Endothelial cell of umbilical vein (primary cell): ENCODE measurements at regions not wholly inside any gene's neighbourhood (a gene's known extent, or its start where the extent isn't known, plus 50 kb on each side); places are given as distances from the start of the nearest gene placed in this dataset.
A peak's percentile ranks its signal among the peaks of the same experiment; 100 is the strongest.

Experiments
- BruUV-seq: library from RNA; stranded (reverse); fragments of 400-500 nt; replicated peaks from 2 replicates; lab custom pipeline; 2021; lab: Mats Ljungman, UMichigan
- CTCF ChIA-PET: fragments of 300-600, 350-600 bp; sonication (Branson Sonifier 250); formaldehyde crosslinking; loops from one replicate; lab custom pipeline; 2021; ENCODE audit warnings: antibody characterized with exemption, inconsistent platforms; lab: Charles Lee
- POLR2A ChIA-PET: fragments of 300-600, 350-600 bp; sonication (Branson Sonifier 250); formaldehyde crosslinking; loops from one replicate; lab custom pipeline; 2021; ENCODE audit warnings: antibody characterized with exemption, inconsistent platforms; lab: Charles Lee
- DNase-seq: peaks from one replicate; pipeline ENCODE4 v3.0.0-alpha.2; 2011; ENCODE audit warnings: low read depth, low spot score
- FAIRE-seq: peaks from 2 replicates; lab custom pipeline; 2011; peaks lifted over from hg19 to GRCh38; lab: Jason Lieb, UNC
- H2AFZ ChIP-seq: 2 replicates; pipeline ENCODE4 v1.6.0; 2012; ENCODE audit warnings: low read depth, low read length, control low read depth, inconsistent platforms
- H3K27ac ChIP-seq: 2 replicates; pipeline ENCODE4 v1.5.1; 2011; ENCODE audit warnings: low read depth, mild to moderate bottlenecking, control low read depth, low read length, moderate library complexity; ENCODE audit not compliant: insufficient read depth
- H3K27me3 ChIP-seq, 2 experiments: 2 replicates each; pipeline versions ENCODE4 v1.6.0 to v1.6.1; 2011; ENCODE audit warnings: low read length in 2 of 2, mixed read lengths in 1 of 2; ENCODE audit not compliant: control insufficient read depth in 2 of 2, insufficient read depth in 2 of 2
- H3K36me3 ChIP-seq, 2 experiments: 2 replicates in 1 of 2; 3 replicates in 1 of 2; pipeline ENCODE4 v1.5.1; 2011; ENCODE audit warnings: low read length in 2 of 2, mild to moderate bottlenecking in 1 of 2, moderate library complexity in 1 of 2; ENCODE audit not compliant: control insufficient read depth in 2 of 2, insufficient read depth in 2 of 2; ENCODE audit errors: extremely low read depth in 1 of 2
- H3K4me1 ChIP-seq: 3 replicates; pipeline ENCODE4 v1.5.1; 2011; ENCODE audit warnings: mild to moderate bottlenecking, low read length; ENCODE audit not compliant: control insufficient read depth, insufficient read depth; ENCODE audit errors: extremely low read depth
- H3K4me2 ChIP-seq: 2 replicates; pipeline ENCODE4 v1.6.1; 2011; ENCODE audit warnings: low read length, control low read depth, mixed read lengths; ENCODE audit not compliant: insufficient read depth
- H3K4me3 ChIP-seq, 3 experiments: fragments of 200-600 bp in 1 of 3; sonication (generic), shearing (Covaris generic) in 1 of 3; replicated peaks in 1 of 3; 2 replicates each; pipeline ENCODE4 v1.5.1; 2011 to 2016; ENCODE audit warnings: control low read depth in 3 of 3, low read length in 3 of 3, mild to moderate bottlenecking in 2 of 3, inconsistent platforms in 1 of 3, low read depth in 1 of 3, moderate library complexity in 1 of 3; ENCODE audit not compliant: insufficient read depth in 1 of 3
- H3K79me2 ChIP-seq: 2 replicates; pipeline ENCODE4 v1.6.0; 2012; ENCODE audit warnings: low read length, inconsistent platforms; ENCODE audit not compliant: control insufficient read depth, insufficient read depth
- H3K9ac ChIP-seq: replicated peaks from 2 replicates; pipeline ENCODE3; 2011; ENCODE audit warnings: low read length, control low read depth; ENCODE audit not compliant: insufficient read depth; ENCODE audit errors: extremely low read depth
- H3K9me1 ChIP-seq: replicated peaks from 3 replicates; pipeline ENCODE4 v1.6.0; 2011; ENCODE audit warnings: mild to moderate bottlenecking, low read length; ENCODE audit not compliant: control insufficient read depth, insufficient read depth; ENCODE audit errors: extremely low read depth
- H3K9me3 ChIP-seq: replicated peaks from 2 replicates; pipeline ENCODE4 v1.5.1; 2012; ENCODE audit warnings: low read length, inconsistent platforms; ENCODE audit not compliant: control insufficient read depth, insufficient read depth
- H4K20me1 ChIP-seq: replicated peaks from 2 replicates; pipeline ENCODE3; 2011; ENCODE audit warnings: mild to moderate bottlenecking, low read length; ENCODE audit not compliant: control insufficient read depth, insufficient read depth; ENCODE audit errors: extremely low read depth
- FOS ChIP-seq: IDR thresholded peaks from 2 replicates; pipeline ENCODE4 v1.6.1; 2011; ENCODE audit warnings: mild to moderate bottlenecking, low read length, moderate library complexity, borderline replicate concordance; ENCODE audit not compliant: insufficient read depth
- GATA2 ChIP-seq: IDR thresholded peaks from 2 replicates; pipeline ENCODE4 v1.7.0; 2011; ENCODE audit warnings: low read depth, mild to moderate bottlenecking, moderate library complexity, mixed read lengths, low read length; ENCODE audit not compliant: insufficient read length, insufficient read depth
- JUN ChIP-seq: IDR thresholded peaks from 2 replicates; pipeline ENCODE4 v1.6.1; 2011; ENCODE audit warnings: borderline replicate concordance, low read depth; ENCODE audit not compliant: insufficient read length, insufficient read depth
- dilution Hi-C: fragments of 300-500 bp; cut with MboI; formaldehyde crosslinking; loops from one replicate; pipeline ENCODE4 v1.15.0; 2019; ENCODE audit warnings: low sequenced_read_pairs; ENCODE audit not compliant: extremely low pct_ligation_motif_present
- intact Hi-C: fragments of 100-400 bp; cut with micrococcal nuclease; formaldehyde crosslinking; loops from one replicate; pipeline ENCODE4 v1.10.0; 2022
- TF ChIP-seq, protein P1 (sequence below), 2 donors: IDR thresholded peaks; 1 replicate in 1 of 2; 2 replicates in 1 of 2; pipeline ENCODE4 v1.5.1; 2011; ENCODE audit warnings: low read length in 2 of 2, mild to moderate bottlenecking in 2 of 2, moderate library complexity in 2 of 2, control low read depth in 1 of 2, inconsistent platforms in 1 of 2, low read depth in 1 of 2; ENCODE audit not compliant: insufficient read depth in 1 of 2; ENCODE audit errors: extremely low read depth in 1 of 2
- TF ChIP-seq, protein P2 (sequence below): IDR thresholded peaks from 2 replicates; pipeline ENCODE4 v1.6.1; 2011; ENCODE audit not compliant: insufficient read depth, insufficient read length

DNA sequence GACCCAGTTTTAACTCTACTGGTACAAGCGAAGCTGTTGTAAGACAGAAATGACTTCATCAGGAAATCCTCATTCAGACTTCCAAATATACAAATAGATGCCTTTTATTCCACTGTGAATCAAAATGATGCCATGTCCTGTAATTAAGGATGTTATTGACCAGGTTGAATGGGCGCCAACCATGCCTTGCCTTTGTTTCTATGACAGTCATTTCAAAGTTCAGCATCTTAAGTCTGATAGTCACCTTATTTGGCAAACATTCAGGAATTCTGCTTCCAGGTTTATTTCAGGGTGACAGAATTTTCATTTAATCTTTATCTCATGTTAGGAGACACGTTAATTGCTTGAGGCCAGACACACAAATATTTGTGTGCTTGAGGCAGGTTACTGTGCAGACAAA is 592.8 kb upstream of the JAG1 start:
- DNase-seq (peak; percentile 90), FAIRE-seq (peak; percentile 95)
- dilution Hi-C loops (no loop called here), intact Hi-C loops (loop anchor here (2.0 to 10.0 kb wide), 6 partner anchors 262 to 1288 kb away; no protein-coding TSS in a partner anchor)
- Histone ChIP-seq H3K9me1 (no peaks in the 10 kb centered on the region), H3K9me3 (no peaks in the 10 kb centered on the region), H4K20me1 (no peaks in the 10 kb centered on the region), H3K79me2 (no peaks in the 10 kb centered on the region), H3K27ac (peak overlapping the region; percentile 56), H3K4me2 (peak overlapping the region; percentile 62), H3K4me1 (peaks cover 23% of the 10 kb centered on the region), H3K9ac (no peak overlapping the region), H3K27me3 (no peaks in the 10 kb centered on the region), H3K36me3 (no peaks in the 10 kb centered on the region), H2AFZ (no peak overlapping the region), H3K4me3 (no peak overlapping the region)
- BruUV-seq, result no TSS peak
- POLR2A ChIA-PET, result interaction anchor here (1.0 kb wide), 2 partner anchors 593 to 595 kb away, joined by 3 read pairs; partner anchors contain the start of gene JAG1
- CTCF ChIA-PET, result interaction anchor here (0.8 to 3.1 kb wide), 12 partner anchors 24 to 1649 kb away, joined by 3 to 22 read pairs (median 6); partner anchors contain the start of gene JAG1
- TF ChIP-seq FOS, result peak; percentile 61
- TF ChIP-seq GATA2, result peak; percentile 55
- peak; percentile 31 for TF ChIP-seq JUN
- TF ChIP-seq, protein P1, sequence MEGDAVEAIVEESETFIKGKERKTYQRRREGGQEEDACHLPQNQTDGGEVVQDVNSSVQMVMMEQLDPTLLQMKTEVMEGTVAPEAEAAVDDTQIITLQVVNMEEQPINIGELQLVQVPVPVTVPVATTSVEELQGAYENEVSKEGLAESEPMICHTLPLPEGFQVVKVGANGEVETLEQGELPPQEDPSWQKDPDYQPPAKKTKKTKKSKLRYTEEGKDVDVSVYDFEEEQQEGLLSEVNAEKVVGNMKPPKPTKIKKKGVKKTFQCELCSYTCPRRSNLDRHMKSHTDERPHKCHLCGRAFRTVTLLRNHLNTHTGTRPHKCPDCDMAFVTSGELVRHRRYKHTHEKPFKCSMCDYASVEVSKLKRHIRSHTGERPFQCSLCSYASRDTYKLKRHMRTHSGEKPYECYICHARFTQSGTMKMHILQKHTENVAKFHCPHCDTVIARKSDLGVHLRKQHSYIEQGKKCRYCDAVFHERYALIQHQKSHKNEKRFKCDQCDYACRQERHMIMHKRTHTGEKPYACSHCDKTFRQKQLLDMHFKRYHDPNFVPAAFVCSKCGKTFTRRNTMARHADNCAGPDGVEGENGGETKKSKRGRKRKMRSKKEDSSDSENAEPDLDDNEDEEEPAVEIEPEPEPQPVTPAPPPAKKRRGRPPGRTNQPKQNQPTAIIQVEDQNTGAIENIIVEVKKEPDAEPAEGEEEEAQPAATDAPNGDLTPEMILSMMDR (IDR thresholded peaks at IDR 0.05; ENCODE audit: extremely low read depth in 1 of 2, insufficient read depth in 1 of 2, low read depth in 1 of 2, low read length in 2 of 2), result no peak
- TF ChIP-seq, protein P2, sequence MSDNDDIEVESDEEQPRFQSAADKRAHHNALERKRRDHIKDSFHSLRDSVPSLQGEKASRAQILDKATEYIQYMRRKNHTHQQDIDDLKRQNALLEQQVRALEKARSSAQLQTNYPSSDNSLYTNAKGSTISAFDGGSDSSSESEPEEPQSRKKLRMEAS, result no peak
